ENCODE measurements at regions not wholly inside any gene's neighbourhood (a gene's known extent, or its start where the extent isn't known, plus 50 kb on each side); places are given as distances from the start of the nearest gene placed in this dataset.

DNA sequence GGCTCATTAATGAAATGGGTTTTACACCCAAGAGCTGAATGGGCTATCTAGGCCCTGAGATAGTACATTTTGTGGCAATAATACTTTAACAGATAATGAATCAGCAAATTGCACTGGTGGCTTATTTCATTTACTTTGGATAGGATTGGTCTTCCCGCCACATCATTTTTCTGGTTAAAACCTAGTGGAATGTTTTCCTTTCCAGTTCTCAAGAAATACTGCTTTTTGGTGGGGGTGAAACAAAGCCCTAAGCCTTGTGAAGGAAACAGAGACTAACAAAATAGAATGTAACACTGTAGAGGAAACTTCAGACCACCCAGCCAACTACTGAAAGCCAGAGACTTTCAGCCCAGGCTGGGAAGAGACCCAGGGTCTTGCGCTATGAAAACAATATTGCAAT lies 172.2 kb downstream of the HHIPL2 start:
- TF ChIP-seq, protein P1, sequence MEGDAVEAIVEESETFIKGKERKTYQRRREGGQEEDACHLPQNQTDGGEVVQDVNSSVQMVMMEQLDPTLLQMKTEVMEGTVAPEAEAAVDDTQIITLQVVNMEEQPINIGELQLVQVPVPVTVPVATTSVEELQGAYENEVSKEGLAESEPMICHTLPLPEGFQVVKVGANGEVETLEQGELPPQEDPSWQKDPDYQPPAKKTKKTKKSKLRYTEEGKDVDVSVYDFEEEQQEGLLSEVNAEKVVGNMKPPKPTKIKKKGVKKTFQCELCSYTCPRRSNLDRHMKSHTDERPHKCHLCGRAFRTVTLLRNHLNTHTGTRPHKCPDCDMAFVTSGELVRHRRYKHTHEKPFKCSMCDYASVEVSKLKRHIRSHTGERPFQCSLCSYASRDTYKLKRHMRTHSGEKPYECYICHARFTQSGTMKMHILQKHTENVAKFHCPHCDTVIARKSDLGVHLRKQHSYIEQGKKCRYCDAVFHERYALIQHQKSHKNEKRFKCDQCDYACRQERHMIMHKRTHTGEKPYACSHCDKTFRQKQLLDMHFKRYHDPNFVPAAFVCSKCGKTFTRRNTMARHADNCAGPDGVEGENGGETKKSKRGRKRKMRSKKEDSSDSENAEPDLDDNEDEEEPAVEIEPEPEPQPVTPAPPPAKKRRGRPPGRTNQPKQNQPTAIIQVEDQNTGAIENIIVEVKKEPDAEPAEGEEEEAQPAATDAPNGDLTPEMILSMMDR (IDR thresholded peaks at IDR 0.05; ENCODE audit: borderline replicate concordance, extremely low read depth, insufficient read depth) = no peak
- Histone ChIP-seq H3K9ac (ENCODE audit: low read length in 3 of 3) (no peak overlapping the region), H3K9me3 (ENCODE audit: control insufficient read depth in 2 of 3, insufficient read depth in 1 of 3, low read length in 3 of 3) (no peaks in the 10 kb centered on the region), H3K27me3 (ENCODE audit: control insufficient read depth, insufficient read depth, low read length) (no peaks in the 10 kb centered on the region), H3K27ac (ENCODE audit: low read depth in 2 of 2, low read length in 2 of 2) (no peak overlapping the region), H3K4me3 (ENCODE audit: low read length in 3 of 3) (no peak overlapping the region), H3K36me3 (ENCODE audit: control insufficient read depth in 2 of 3, insufficient read depth in 3 of 3, low read length in 3 of 3) (no peaks in the 10 kb centered on the region), H3K4me1 (ENCODE audit: control insufficient read depth in 2 of 3, insufficient read depth in 2 of 3, low read depth in 1 of 3, low read length in 3 of 3) (no peaks in the 10 kb centered on the region)
- FAIRE-seq (no peak), DNase-seq (peak in 1 of 5 donors; percentile 9)
- intact Hi-C loops (cut with DNase I) = no loop called here

DNA sequence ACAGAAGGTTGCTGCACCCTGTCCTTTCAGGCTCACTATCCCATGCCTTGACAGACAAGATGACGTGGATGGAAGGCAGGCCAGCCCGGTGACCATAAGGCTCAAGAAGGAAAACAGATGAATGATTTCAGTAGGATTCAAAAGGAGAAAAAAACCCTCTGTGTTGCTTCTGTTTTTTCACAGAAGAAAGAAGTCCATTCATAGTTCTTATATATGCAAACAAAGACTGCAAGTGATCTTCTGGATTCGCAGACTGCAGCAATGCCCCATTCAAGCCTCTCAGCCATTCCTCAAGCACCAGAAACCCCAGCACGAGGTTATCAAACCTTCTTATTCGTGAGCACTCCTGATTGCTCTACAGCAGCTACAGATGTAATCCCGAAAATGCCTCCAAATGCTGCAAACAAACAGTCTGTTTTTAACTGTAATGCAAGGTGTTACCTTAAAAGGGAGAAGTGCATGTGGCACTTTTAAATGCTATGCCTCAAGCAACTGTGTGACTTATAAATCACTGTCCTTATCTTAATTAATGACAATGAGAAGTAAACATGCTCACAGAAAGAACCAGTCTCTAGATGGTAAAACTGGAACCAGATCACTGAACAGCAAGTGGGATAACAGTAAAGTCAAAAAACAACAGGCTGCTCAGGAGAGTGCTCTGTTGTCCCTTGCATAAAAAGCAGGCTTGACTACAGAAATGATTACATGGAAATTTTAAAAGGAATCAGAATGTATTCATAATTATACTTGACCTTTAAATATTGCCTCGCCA lies 173.9 kb downstream of the HHIPL2 start:
- H3K4me3 ChIP-seq (ENCODE audit: low read length in 3 of 3) = no peak overlapping the region
- no peak overlapping the region for H3K9ac ChIP-seq (ENCODE audit: low read length in 3 of 3)
- no peaks in the 10 kb centered on the region for H3K36me3 ChIP-seq (ENCODE audit: control insufficient read depth in 2 of 3, insufficient read depth in 3 of 3, low read length in 3 of 3)
- H3K27ac ChIP-seq (ENCODE audit: low read depth in 2 of 2, low read length in 2 of 2) = no peak overlapping the region
- no peaks in the 10 kb centered on the region for H3K9me3 ChIP-seq (ENCODE audit: control insufficient read depth in 2 of 3, insufficient read depth in 1 of 3, low read length in 3 of 3)
- FAIRE-seq = no peak
- TF ChIP-seq, protein P1 (IDR thresholded peaks at IDR 0.05; ENCODE audit: borderline replicate concordance, extremely low read depth, insufficient read depth) = no peak
- H3K27me3 ChIP-seq (ENCODE audit: control insufficient read depth, insufficient read depth, low read length) = no peaks in the 10 kb centered on the region
- no peak for DNase-seq
- no peaks in the 10 kb centered on the region for H3K4me1 ChIP-seq (ENCODE audit: control insufficient read depth in 2 of 3, insufficient read depth in 2 of 3, low read depth in 1 of 3, low read length in 3 of 3)
- intact Hi-C loops (cut with DNase I) = no loop called here

DNA sequence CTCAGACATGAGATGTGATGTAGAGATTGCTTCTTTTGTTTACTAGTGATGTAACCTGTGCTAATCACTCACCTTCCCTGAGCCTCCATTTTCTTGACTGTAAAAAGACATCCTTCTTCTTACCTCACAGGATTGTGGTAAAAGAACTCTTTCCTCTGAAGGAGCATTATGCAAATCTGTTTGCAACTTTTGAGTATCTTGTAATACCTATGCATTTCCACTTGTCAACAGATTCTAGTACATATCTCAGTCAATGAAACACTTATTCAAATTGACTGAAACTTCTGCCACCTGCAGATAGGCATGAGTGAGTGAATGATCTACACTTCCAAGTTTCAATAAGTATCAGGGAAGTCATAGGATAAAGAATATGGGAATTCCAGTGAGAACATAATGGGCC lies 174.7 kb downstream of the HHIPL2 start:
- Histone ChIP-seq H3K9me3 (ENCODE audit: control insufficient read depth in 2 of 3, insufficient read depth in 1 of 3, low read length in 3 of 3) (no peaks in the 10 kb centered on the region), H3K36me3 (ENCODE audit: control insufficient read depth in 2 of 3, insufficient read depth in 3 of 3, low read length in 3 of 3) (no peaks in the 10 kb centered on the region), H3K27ac (ENCODE audit: low read depth in 2 of 2, low read length in 2 of 2) (no peak overlapping the region), H3K4me3 (ENCODE audit: low read length in 3 of 3) (no peak overlapping the region), H3K9ac (ENCODE audit: low read length in 3 of 3) (no peak overlapping the region), H3K27me3 (ENCODE audit: control insufficient read depth, insufficient read depth, low read length) (no peaks in the 10 kb centered on the region), H3K4me1 (ENCODE audit: control insufficient read depth in 2 of 3, insufficient read depth in 2 of 3, low read depth in 1 of 3, low read length in 3 of 3) (no peaks in the 10 kb centered on the region)
- TF ChIP-seq, protein P1 (IDR thresholded peaks at IDR 0.05; ENCODE audit: borderline replicate concordance, extremely low read depth, insufficient read depth) = no peak
- no peak for FAIRE-seq
- intact Hi-C loops (cut with DNase I) = no loop called here
- no peak for DNase-seq

DNA sequence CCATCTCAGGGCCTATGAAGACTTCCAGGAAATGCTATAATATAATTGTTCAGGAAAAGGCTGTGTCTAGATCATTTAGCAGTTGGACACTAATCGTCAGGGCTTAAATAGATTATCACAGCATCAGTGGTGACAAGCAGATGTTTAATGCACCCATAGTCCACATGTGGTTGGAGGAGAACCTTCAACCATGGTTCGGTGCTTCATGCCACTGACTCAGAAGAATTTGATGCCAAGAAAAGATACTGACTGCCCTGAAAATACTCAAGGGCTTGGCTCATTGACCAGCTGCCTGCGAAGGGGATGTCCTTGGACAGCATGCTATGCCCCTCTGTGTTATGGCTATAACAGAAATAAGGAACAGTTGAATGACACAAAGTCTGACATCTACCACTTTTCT lies 175.7 kb downstream of the HHIPL2 start:
- FAIRE-seq = no peak
- DNase-seq = no peak
- Histone ChIP-seq H3K4me1 (ENCODE audit: control insufficient read depth in 2 of 3, insufficient read depth in 2 of 3, low read depth in 1 of 3, low read length in 3 of 3) (no peaks in the 10 kb centered on the region), H3K36me3 (ENCODE audit: control insufficient read depth in 2 of 3, insufficient read depth in 3 of 3, low read length in 3 of 3) (no peaks in the 10 kb centered on the region), H3K9ac (ENCODE audit: low read length in 3 of 3) (no peak overlapping the region), H3K4me3 (ENCODE audit: low read length in 3 of 3) (no peak overlapping the region), H3K9me3 (ENCODE audit: control insufficient read depth in 2 of 3, insufficient read depth in 1 of 3, low read length in 3 of 3) (no peaks in the 10 kb centered on the region), H3K27ac (ENCODE audit: low read depth in 2 of 2, low read length in 2 of 2) (no peak overlapping the region), H3K27me3 (ENCODE audit: control insufficient read depth, insufficient read depth, low read length) (no peaks in the 10 kb centered on the region)
- TF ChIP-seq, protein P1 (IDR thresholded peaks at IDR 0.05; ENCODE audit: borderline replicate concordance, extremely low read depth, insufficient read depth) = no peak
- intact Hi-C loops (cut with DNase I) = no loop called here
